SKM-1 treated with dmso at 0.1 percent for 144 hours (cell line): ENCODE measurements at regions not wholly inside any gene's neighbourhood (a gene's known extent, or its start where the extent isn't known, plus 50 kb on each side); places are given as distances from the start of the nearest gene placed in this dataset.
A peak's percentile ranks its signal among the peaks of the same experiment; 100 is the strongest.

Experiments used
- DNase-seq: peaks from one replicate; lab custom pipeline; 2025; ENCODE audit not compliant: unreplicated experiment; lab: John Stamatoyannopoulos, UW

DNA sequence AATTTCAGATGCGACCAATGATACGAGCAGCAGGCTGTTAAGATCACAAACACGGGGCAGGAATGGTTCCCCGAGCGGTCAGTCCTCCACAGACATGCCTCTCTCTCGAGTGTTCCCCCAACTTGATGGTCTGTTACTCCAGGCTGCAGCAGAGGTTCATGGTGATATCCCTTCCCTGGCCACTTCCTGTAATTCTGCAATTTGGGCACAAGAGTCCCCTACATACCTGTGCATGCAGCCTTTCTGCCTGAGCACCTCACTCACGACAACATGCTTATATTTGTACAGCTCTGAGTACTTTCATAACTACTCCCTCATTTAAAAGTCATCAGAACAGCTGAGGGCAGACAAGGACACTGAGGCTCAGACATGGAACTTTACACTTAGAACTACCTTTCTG, 408.1 kb upstream of the NR2F2 start:
- no peak for DNase-seq

DNA sequence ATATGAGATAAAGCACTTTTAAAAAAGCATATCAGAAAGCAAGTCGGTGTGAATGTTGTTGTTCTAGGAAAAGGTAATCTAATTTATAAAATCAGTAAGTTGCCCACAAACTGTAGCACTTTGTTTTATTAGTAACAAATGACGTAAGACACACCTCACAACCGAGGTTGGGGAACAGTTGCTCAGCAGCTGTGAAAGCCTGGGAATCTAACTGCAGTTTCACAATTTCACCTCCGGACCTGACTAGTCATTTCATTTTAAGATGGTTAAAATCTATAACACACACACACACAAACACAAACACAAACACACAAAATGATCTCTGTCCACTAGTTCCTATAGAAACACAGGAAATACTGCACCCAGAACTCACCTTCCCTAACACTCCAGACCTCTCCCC, 406.7 kb upstream of the NR2F2 start:
- DNase-seq = no peak

DNA sequence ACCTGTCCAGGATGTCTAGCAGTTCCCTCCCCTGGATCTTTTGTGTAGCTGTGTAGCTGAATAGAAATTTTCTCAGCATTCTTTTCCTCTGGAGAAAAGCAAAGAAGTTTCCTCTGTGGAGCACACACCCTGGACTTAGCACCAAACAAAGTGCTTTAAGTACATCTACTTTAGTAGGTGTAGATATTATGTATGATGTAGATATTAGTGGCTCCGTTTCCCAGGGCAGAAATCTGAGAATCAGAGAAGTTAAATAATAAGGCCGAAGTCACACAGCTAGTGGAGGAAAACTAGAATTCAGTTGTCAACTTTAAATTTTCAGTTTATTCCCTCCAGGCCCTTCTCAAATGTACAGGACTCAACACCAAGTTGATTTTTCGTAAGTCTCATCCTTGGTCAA, 401.7 kb upstream of the NR2F2 start:
- DNase-seq = no peak

DNA sequence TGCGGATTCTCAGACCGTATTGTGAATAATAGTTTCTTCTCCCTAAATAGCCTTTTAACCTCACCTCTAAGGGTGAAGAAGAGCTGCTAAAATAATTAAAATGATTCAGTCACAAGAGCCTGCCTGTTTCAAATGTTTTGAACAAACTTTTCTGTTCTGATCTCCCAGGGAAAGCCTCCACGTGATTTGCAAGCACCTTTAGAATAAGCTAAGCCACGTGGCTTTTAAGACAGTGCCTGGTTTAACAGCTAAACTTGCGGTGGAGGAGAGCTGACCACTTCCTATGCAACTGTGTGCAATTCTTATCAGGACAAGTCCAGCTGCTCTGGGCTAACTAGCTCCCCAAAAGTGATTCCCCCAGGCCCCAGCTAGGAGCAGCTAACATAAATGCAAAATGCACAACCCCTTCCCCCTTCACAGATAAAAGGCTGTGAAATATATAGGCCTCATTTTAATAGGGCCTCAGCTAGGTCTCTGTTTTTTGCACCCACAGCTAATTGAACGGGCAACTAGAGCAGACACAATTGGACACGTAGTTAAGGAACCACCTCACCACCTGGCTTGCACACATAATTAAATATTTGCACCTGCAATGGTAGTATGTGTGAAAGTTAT, 401.2 kb upstream of the NR2F2 start:
- DNase-seq = peak; percentile 82

DNA sequence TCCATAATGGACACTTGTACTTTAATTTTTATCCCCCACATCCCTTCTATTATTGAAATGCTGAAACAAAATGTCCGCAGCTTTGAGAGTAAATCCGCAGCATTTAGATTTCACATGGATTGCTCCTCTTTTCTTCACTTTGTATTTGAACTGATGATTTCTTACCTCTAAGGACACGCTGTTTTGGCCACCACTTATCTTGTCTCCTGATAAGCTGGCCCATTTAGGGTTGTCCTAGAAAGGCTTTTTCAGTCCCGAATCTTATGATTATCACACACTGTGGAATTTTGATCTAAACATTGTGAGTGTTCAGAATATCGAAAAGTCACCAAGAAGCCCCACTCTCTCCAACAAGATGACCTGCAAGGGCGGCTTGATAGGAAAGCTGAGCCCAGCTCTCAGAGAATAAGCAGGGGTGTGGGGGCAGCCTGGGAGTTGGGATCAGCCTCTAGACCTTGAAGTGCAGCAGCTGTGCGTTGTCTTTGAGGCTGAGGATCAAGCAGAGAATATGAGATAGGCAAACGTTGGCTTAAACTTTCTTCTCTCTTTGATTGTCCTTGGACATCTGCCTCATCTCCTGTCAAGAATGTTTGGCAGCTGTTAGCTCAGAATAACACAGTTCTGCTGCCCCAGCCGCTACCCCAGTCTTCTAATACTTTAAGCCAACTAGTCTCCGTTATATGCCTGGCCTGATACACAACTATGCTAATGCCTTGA, 399.7 kb upstream of the NR2F2 start:
- no peak for DNase-seq

DNA sequence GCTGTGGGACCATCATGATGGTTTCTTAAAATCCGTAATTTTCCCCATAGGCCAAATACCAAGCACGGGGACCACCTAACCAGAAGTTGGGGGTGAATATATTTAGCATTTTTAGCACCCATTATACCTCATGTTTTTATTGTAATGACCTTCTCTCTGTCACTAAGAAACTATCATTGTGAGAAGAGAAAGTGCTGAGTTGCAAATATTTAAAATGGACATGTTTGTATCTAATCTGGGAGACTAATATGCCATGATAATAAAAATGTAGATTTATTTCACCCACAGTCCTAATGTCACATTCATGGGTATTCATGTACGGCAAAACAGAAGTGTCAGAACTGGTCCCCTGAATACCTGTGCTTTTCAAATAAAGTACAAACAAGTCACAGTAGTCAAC, 398.9 kb upstream of the NR2F2 start:
- no peak for DNase-seq

DNA sequence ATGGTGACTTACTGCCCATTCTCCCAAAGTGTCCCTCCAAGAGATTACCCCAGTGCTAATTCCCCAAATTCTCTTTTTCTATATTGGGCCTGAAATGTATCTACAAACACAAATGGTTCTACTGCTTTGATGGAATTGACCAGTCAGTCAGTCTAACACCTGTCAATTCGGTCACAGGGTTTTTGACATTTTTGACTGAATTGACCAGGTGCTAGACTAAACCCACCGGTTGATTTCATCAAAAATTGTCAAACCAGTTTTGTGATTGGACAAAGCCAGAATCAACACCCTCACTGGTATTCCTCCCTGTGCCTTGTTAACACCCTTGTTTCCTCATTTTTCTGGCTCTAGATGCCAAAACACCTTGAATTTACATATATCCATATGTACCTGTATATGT, 398.4 kb upstream of the NR2F2 start:
- no peak for DNase-seq

DNA sequence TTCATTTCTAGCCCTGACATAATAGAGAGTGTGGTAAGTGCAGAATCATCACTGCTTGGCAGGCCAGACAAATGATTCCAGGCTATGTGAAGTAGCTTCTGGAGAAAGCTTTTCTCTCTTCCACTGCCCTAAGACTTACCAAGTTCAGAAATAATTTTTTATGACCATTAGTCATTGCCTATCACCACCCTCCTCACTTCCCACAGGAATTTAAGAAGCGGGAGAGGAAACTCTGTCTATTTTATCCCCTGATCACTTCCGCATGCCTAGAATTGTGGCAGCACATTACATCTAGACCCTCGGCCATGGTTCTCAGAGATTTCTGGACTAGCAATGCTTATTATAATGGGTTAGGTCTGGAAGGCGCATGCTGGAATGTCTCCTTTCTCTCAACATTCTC, 397.8 kb upstream of the NR2F2 start:
- DNase-seq = no peak

DNA sequence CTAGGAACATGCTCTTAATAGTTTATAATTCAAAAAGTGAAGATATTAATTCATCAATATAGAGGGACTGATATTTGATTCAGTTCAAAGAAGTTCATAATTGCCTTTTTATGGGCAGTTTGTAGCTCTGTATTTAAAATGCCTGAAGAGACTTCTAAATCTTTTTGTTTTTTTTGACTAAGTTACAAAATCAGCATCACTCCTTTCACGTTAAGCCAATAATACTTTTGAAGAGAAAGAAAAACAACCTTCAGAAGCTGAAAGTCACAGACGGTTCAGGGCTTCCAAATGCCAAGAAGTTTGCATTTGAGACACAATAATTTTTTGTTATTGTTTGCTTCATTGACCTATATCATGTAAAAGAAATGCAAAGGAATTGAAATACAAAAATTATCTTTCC, 394.6 kb upstream of the NR2F2 start:
- no peak for DNase-seq

DNA sequence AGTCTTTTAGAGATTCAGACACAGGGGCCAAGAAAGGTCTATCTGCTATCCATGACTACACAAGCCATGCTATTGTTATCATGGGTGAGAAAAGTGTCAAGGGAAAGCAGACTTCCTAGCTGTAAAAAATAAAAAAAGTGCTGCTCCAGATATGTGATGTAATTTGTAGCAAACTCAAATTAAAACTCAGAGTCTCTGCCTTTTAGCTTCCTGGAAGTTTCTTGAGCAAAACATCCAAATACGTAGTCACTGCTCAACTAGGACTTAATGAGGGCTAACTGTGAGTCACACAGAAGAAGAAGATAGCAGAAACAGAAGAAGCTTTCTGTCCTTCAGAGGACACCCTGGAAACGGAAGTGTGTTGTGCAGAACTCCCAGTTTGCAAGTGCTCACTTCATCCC, 393.4 kb upstream of the NR2F2 start:
- DNase-seq = no peak

DNA sequence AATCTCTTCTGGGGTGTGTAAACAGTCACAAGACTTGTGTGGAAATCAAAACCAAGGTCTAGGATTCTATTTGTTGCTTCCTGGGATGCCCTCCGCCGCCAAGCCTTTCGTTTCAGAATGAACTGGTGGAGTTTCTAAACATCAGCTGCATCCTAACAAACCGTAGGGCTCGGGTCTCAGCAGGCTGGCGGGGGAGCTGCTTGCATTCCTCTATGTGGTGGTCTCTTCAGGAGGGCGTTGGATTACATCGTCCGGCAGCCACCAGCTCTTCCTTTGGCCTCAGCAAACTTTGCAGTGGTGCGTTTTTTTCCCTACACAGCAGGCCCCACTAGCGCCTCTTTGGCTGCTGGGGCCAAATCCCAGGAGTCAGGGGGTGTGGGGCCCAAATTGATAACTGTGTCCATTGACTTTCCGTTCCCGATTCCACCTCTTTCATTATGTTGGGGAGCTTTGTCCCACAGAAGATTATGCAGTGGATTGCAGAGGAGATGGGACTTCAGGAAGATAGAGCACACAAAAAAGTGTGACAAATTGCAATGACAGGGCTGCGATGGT, 390.0 kb upstream of the NR2F2 start:
- no peak for DNase-seq

DNA sequence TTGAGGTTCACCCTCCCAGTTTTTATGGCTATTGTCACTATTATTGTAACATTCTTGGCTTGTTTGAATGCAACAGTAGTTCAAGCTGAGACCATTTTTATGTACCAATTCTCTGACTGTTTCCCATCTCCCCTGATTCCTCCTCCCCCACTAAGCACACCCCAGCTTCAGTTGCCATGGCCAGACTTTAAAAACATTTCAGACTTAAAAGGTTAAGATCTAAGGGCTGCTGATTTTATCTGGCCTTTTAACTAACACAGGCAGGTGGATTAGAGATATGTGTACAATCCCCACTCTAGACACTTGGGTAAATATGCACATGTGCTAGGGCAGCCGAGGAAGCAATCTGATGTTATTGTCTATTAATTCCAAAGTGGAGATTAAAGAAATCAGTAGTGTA, 386.3 kb upstream of the NR2F2 start:
- no peak for DNase-seq

DNA sequence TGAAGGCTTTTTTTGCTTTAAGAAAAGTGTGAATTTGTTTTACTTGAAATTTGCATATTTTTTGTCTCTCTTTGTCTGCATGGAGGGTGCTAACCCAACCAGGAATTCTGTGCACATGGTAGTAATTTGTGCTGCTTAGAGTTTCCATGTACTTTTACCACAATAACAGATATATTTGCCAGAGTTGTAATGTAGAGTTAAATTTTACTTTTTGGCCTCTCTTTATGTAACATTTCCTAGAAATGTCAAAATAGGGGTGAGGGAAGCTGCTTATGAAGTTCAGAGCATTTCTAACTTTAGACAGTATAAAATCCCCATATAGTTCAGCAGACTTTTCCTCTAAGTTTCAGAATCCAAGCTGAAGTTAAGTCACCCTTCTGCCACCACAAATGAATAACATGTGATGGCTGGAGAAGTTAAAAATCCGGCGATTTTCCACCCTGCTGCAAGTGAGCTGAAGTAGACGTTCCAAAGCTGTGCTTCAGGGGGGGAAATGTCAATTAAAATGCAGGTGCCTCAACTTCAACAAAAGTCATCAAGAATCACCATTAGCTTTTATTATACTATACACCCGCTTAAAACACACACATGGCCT, 385.7 kb upstream of the NR2F2 start:
- DNase-seq = no peak

DNA sequence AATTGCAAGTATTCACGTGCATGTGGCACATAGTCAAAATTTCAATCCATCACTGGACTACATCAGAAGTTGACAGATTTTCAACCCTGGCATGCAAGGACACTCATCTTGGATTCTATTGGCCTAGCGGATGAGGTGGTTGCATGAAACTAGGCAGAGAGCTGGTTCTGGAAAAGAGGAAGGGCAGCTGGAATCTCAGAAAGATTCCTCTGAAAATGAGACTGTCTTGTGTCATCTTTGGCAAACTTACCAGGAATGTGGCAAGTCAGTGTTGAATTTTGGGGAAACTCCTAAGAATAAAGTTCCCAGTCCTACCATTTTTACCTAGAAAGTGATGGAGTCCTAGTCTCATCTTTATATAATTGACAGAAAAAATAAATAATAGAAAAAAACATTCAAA, 384.3 kb upstream of the NR2F2 start:
- DNase-seq = no peak

DNA sequence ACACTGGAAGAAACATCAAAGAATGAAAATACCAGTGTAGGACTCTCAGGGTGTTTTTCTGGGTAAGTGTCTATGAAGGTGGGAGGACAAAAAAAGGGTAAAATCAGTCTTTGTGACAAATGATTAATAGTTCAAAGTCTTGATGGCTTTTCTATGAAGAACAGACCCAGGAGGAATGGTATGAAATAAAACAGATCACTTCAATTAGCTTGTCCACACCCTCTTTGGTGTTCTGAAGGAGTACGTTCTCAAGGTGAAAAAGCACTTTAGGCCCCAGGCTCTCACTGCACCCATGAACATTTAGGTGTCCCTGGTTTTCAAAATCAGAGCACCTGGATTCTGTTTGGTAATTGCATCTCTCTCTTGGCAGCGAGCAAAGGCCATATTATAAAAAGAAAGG, 383.6 kb upstream of the NR2F2 start:
- DNase-seq = no peak

DNA sequence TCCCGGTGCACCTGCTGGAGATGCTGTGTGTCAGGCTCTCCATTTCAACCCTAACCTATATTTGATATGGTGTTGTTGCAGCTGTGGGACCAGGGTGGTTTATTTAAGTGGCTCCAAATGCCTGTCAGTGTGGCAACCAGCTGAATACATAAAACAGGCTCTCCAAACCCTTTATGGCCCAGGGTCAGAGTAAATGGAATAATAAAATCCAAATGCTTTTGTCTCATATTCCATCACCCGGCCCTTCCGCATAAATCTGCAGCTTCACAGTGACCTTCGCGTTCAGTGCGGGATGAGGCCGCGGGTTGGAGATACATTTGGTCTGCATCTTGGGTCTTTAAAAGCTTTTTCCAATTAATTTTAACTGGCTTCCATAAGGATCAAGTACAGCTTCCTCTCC, 382.1 kb upstream of the NR2F2 start:
- DNase-seq = no peak

DNA sequence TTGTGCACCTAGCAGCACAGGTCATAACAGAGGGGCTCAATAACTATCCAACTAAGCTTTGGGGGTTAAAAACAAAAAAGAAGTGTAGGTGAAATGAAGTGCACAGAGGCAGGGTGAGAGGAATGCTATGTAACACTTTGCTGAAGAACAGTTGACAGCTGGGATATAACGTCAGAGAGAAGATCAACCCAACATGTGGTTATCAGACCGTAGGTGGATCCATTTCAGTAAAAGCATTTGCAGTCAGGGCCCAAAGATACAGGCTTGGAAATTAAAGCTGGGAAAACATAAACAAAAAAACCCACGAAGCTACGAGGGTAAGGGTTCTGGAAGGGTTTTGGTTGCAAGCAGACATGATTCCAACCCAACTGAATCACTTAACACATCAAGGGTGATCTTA, 377.5 kb upstream of the NR2F2 start:
- DNase-seq = no peak

DNA sequence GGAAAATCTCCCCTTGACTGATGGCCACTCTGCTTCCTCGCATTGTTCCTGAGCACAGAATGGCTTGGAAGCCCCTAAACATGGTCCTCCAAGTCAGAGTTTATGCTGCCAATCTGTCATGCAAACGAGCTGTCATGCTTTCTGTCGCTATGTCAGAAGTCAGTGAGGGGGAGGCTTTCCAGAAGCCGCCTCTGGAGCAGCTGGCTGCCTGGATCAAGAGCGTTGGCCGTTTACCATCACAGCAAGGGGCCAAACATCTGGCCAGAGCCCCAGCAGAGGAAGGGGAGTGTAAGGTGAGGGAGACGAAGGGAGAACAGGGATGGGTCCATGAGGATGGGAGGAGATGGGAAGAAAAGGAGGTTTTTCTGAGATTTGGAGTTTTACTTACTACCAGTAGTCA, 372.6 kb upstream of the NR2F2 start:
- DNase-seq = no peak

DNA sequence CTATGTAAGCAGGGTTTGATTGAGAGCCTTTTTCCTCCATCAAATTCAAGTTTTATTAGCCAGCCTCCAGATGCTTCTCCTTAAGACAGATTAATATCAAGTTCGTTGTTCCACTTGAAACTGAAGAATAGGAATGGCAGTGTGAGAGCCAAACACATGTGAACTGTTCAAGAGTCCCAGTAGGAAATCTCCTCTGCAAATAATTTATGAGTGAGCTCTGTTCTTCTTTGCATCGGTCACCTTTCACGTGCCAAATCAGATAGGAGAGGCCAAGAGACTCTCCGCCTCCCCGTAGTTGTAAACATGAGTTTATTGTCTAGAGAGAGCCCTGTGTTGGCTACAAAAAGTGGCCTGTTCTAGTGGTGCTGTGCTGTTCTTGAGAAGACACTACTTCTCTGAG, 372.1 kb upstream of the NR2F2 start:
- DNase-seq = no peak

DNA sequence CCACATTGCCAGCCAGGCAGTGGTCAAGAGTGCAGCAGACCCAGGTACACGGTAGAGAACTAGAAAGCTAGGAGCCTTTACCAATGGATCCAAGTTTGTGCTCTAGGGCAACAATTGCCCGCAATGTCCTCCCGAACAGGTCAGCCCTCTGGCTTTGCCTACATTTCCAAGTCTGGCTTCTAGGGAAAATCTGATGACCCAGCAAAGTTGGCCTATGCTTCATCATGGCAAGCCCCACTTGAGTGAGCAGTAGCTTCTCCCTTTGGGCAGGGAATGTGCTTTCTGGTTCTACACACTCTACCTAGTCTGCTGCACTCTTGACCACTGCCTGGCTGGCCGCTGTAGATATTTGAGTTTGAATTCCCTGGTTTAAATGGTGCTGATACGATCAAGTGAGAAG, 361.6 kb upstream of the NR2F2 start:
- no peak for DNase-seq

DNA sequence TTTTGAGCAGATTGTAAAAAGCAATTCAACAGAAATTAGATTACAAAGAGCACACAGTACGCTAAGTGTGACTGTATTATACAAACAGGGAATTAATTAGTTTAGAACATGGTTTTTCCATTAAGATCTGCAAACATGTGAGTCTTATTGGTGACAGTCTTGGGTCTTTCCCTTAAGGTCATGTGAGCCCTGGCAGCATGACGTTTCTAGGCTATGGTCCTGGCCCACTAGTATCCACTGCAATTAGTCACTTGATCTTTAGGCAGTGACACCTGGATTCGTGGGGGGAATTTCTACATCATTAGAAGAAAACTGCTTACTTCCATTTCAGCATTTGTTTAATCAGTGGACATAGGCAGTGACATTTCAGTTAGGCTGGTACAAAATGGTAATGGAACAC, 360.2 kb upstream of the NR2F2 start:
- DNase-seq = no peak

DNA sequence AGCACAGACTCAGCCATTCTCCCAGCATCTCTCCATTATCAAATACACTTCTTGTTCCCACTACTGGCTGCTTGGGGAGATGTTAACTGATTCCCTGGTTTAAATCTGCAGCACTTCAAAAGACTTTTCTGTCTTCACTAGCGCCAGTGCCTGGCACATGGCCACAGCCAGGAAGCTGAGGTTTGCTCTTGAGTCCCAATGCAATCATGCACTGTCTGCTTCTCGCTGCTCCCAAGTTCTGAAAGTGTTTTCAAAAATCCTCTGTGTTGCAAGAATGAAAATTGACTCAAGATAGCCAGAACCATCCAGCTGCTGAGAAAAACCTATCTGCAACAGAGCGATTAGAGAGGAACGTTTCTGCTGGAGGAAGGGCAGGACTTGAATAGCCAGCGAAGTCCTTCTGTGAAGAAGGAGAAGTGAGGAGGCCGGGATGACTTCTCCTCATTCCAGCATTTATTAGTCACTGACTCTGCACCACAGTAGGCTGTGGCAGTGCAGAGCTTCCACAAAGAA, 358.4 kb upstream of the NR2F2 start:
- DNase-seq = no peak
